Hippocampal formation (tissue), 2 donors: ENCODE measurements at regions not wholly inside any gene's neighbourhood (a gene's known extent, or its start where the extent isn't known, plus 50 kb on each side); places are given as distances from the start of the nearest gene placed in this dataset.
A peak's percentile ranks its signal among the peaks of the same experiment; 100 is the strongest.
"Not testable (repeated sequence)": the region's sequence is repeated elsewhere in the genome, so short reads cannot be mapped to it uniquely, and the experiment has no call there.

Experiments
- DNase-seq, 2 donors: peaks; one replicate each; lab custom pipeline; 2025; lab: John Stamatoyannopoulos, UW

DNA sequence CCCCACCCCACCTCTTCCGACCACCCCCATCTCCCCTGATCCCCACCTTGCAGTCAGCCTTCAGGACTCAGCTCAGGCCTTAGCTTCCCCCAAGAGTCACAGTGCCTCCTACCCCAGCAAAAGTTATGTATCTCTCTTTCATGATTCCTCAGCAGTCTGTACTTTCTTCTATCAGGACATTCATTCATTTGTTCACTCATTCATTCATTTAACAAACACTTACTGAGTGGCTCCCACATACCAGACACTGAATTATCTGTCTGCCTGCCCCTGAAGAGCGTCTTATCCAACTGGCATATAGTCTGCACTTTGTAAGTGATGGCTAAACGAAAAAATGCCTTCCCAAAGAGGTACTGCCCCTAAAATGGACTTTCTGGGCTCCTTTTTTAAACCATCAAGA, 114.4 kb upstream of the SLC35F3 start:
- no peak for DNase-seq

GRCh38 chr1:233790662-233791371, 113.7 kb upstream of the SLC35F3 start:
- DNase-seq, result peak; percentile 30 to 88

DNA sequence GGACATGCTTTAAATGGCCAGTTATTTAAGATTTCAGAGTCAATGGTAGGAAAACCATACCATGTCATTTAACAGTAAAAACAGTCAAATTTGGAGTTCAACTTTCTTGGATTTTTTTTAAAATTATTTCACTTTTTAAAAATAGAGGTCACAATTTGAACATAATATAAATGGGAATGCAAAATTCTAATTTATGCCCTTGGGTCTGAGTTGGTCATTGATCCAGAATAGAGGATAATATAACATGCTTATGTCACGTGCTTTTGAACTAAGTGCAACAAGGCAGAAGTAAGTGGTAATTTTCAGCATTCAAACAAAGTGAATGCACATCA, 113.1 kb upstream of the SLC35F3 start:
- DNase-seq, result no peak

- DNase-seq, result no peak
Measured at GRCh38 chr1:233791721-233792120, 112.8 kb upstream of the SLC35F3 start.

DNA sequence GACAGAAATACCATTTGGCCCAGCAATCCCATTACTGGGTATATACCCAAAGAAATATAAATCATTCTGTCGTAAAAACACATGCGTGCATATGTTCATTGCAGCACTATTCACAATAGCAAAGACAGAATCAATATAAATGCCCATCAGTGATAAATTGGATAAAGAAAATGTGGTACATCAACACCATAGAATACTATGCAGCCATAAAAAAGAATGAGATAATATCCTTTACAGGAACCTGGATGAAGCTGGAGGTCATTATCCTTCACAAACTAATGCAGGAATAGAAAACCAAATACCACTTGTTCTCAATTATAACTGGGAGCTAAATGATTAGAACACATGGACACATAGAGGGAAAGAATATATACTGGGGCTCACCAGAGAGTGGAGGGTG, 109.6 kb upstream of the SLC35F3 start:
- no peak for DNase-seq

DNA sequence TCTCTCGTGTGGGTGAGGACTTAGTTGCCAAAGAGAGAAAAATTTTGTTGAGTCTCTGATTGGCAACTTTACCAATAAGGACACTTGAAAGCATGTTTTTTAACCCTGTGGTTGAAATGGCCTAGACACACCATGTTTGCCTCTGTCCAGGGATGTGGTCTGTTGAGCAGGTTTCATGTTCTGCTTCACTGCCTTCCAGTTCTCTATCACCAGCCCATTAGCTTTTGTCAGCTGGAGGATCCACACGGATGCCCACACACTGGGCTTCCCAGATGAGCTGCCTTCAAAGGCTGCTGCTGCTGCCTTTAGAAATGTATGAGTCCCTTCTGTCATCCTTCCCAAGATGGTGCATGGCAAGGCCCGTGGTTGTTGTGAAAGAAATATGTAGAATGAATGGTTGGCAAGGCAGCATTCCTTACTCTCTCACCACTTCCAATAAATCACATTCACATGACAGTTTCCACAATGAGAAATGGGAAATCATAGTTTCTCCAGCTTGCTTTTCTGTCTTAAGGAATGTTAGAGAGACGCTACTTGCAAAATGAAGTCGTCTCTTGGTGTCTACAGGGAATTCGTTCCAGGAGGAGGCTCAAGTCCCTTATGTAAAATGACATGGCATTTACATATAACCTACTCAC, 108.2 kb upstream of the SLC35F3 start:
- DNase-seq, result no peak

DNA sequence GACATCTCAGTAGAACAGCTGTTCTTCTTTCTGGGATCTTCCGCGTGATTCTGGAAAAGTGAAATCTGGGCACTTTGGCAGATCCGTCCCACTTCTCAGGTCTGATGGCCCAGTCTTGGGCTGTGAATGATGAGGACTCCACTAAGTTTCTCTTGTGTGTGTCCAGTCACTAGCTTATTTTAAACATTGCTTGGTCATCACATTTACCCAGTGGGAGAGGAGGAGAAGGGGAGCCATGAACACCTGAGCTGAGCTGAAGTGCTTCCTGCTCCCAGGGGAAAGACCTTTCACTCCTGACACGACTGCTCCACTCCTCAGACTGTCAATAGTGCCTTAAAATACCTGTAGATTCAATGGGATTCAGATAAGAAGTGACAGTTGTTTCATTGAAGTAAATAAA, 101.9 kb upstream of the SLC35F3 start:
- no peak for DNase-seq

DNA sequence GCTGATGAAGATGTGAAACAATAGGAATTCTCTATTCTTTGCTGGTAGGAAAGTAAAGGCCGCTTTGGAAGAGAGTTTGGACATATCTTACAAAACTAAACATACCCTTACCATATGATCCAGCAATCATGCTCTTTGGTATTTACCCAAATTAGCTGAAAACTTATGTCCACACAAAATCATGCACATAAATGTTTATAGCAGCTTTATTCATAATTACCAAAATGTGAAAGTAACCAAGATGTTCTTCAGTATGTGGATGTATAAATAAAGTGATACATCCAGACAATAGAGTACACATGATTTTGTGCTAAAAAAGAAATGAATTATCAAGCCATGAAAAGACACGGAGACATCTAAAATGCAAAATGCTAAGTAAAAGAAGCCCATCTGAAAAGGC, 98.7 kb upstream of the SLC35F3 start:
- DNase-seq, result no peak

- DNase-seq, result no peak
Measured at GRCh38 chr1:233815357-233815756, 89.1 kb upstream of the SLC35F3 start.

- DNase-seq, result no peak
Measured at GRCh38 chr1:233815865-233816264, 88.6 kb upstream of the SLC35F3 start.

- no peak for DNase-seq
Measured at GRCh38 chr1:233816348-233816747, 88.1 kb upstream of the SLC35F3 start.

DNA sequence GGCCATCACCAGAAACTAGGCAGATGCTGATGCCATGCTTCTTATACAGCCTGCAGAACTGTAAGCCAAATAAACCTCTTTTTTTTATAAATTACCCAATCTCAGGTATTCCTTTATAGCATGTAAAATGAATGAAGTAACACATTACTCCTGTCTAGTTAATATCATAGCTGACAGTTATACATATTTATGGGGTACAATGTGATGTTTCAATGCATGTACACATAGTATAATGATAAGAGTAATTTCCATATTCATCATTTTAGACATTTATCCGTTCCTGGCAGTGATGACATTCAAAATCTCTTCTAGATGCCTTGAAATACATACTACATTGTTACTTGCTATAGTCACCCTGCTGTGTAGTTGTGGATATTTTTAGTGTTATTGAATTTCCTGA, 85.4 kb upstream of the SLC35F3 start:
- DNase-seq, result no peak

- DNase-seq, result not testable (repeated sequence)
Measured at GRCh38 chr1:233824179-233824578, 80.3 kb upstream of the SLC35F3 start.

DNA sequence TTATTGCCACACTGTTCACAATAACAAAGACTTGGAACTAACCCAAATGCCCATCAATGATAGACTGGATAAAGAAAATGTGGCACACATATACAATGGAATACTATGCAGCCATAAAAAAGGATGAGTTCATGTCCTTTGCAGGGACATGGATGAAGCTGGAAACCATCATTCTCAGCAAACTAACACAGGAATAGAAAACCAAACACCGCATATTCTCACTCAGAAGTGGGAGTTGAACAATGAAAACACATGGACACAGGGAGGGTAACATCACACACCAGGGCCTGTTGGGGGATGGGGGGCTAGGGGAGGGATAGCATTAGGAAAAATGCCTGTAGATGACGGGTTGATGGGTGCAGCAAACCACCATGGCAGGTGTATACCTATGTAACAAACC, 76.5 kb upstream of the SLC35F3 start:
- DNase-seq, result not testable (repeated sequence)

GRCh38 chr1:233828480-233828879, 76.0 kb upstream of the SLC35F3 start:
- no peak for DNase-seq

GRCh38 chr1:233834609-233835008, 69.9 kb upstream of the SLC35F3 start:
- no peak for DNase-seq

DNA sequence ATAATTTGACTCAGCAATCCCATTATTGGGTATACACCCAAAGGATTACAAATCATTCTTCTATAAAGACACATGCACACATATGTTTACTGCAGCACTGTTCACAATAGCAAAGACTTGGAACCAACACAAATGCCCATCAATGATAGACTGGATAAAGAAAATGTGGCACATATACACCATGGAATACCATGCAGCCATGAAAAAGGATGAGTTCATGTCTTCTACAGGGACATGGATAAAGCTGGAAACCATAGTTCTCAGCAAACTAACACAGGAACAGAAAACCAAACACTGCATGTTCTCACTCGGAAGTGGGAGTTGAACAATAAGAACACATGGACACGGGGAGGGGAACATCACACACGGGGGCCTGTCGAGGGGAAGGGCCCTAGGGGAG, 66.3 kb upstream of the SLC35F3 start:
- not testable (repeated sequence) for DNase-seq

DNA sequence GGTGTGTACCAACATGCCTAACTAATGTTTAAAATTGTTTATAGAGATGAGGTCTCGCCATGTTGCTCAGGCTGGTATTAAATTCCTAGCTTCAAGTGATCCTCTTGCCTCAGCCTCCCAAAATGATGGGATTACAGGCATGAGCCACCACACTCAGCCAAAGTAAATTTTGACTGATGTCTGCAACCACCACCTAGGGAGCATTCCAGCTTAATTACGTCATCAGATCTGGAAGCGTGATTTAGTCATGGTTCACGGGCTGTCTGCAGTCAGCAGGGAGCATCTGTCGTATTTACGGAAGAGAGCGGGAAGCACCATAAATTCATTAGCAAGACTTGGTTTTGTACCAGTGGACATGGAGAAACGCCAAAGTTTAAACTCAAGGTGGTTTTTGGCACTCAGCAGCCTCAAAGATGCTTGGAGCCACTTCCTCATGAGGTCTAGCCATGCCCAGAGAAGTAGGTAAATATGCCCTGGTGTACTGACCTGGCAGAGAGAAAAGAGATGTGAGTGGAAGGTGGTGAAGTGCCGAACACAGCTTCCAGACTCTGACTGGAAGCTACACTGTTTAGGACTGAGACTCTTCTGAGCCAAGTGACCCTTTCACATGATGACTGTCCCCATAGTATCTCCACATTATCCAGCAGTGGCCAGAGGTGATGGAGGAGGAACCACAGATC, 60.8 kb upstream of the SLC35F3 start:
- no peak for DNase-seq

- no peak for DNase-seq
Measured at GRCh38 chr1:233844275-233844674, 60.2 kb upstream of the SLC35F3 start.

DNA sequence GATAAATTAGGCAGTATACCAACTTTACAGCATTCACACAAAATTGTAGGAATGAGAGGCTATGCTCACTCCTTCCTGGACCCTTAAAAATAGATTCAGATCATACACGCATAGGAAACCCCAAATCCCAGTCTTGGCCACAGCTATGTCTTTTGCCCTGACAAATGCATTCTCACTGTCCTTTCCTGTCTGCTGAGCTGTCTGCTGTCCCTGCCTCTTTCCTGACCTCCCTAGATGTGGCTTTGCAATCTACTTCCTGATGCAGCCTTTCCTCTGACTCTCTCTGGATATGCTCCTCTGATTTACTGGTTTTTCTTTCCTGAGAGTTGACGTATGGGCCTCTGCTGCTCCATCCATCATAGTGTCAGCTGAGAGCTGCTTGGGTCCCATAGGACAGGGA, 59.8 kb upstream of the SLC35F3 start:
- no peak for DNase-seq
